ENCODE measurements at regions not wholly inside any gene's neighbourhood (a gene's known extent, or its start where the extent isn't known, plus 50 kb on each side); places are given as distances from the start of the nearest gene placed in this dataset.

- Histone ChIP-seq H4K20me1 (ENCODE audit: insufficient read depth, low read length) (no peaks in the 10 kb centered on the region), H3K79me2 (ENCODE audit: low read length) (no peaks in the 10 kb centered on the region), H3K27me3 (replicated peaks; ENCODE audit: insufficient read depth, low read length) (no peaks in the 10 kb centered on the region), H3K27ac (ENCODE audit: low read length) (no peak overlapping the region), H3K4me2 (ENCODE audit: low read depth, low read length) (no peak overlapping the region), H3K9me2 (replicated peaks; ENCODE audit: insufficient read depth, low read length) (no peaks in the 10 kb centered on the region), H3K4me3 (ENCODE audit: low read length) (no peak overlapping the region), H3K36me3 (replicated peaks; ENCODE audit: insufficient read depth, low read length) (no peaks in the 10 kb centered on the region), H3K4me1 (ENCODE audit: low read length) (no peaks in the 10 kb centered on the region), H2AFZ (ENCODE audit: low read length) (no peak overlapping the region), H3K9me3 (replicated peaks; ENCODE audit: insufficient read depth, low read length) (no peaks in the 10 kb centered on the region), H3F3A (ENCODE audit: insufficient read depth, low read length) (no peaks in the 10 kb centered on the region), H3K9ac (ENCODE audit: low read length) (no peak overlapping the region)
- DNase-seq, result no peak
- TF ChIP-seq EZH2 (optimal IDR thresholded peaks at IDR 0.05; ENCODE audit: low read depth, low read length) (no peak), CTCF (IDR thresholded peaks at IDR 0.05; ENCODE audit: low read length) (no peak), EZH2phosphoT487 (IDR thresholded peaks at IDR 0.05; ENCODE audit: low read length) (no peak)
Measured at GRCh38 chr6:112464901-112465665, 118.0 kb downstream of the RFPL4B start.

- Histone ChIP-seq H3K4me1 (ENCODE audit: low read length) (no peaks in the 10 kb centered on the region), H3K27ac (ENCODE audit: low read length) (no peak overlapping the region), H3K79me2 (ENCODE audit: low read length) (no peaks in the 10 kb centered on the region), H3K27me3 (replicated peaks; ENCODE audit: insufficient read depth, low read length) (no peaks in the 10 kb centered on the region), H3K9me2 (replicated peaks; ENCODE audit: insufficient read depth, low read length) (no peaks in the 10 kb centered on the region), H3F3A (ENCODE audit: insufficient read depth, low read length) (no peaks in the 10 kb centered on the region), H3K9ac (ENCODE audit: low read length) (no peak overlapping the region), H4K20me1 (ENCODE audit: insufficient read depth, low read length) (no peaks in the 10 kb centered on the region), H3K4me2 (ENCODE audit: low read depth, low read length) (no peak overlapping the region), H3K36me3 (replicated peaks; ENCODE audit: insufficient read depth, low read length) (no peaks in the 10 kb centered on the region), H3K4me3 (ENCODE audit: low read length) (no peak overlapping the region), H3K9me3 (replicated peaks; ENCODE audit: insufficient read depth, low read length) (no peaks in the 10 kb centered on the region), H2AFZ (ENCODE audit: low read length) (no peak overlapping the region)
- no peak for DNase-seq
- TF ChIP-seq CTCF (IDR thresholded peaks at IDR 0.05; ENCODE audit: low read length) (no peak), EZH2 (optimal IDR thresholded peaks at IDR 0.05; ENCODE audit: low read depth, low read length) (no peak), EZH2phosphoT487 (IDR thresholded peaks at IDR 0.05; ENCODE audit: low read length) (no peak)
Measured at GRCh38 chr6:112466373-112467151, 119.4 kb downstream of the RFPL4B start.

- H3K27me3 ChIP-seq (replicated peaks; ENCODE audit: insufficient read depth, low read length), result no peaks in the 10 kb centered on the region
- no peaks in the 10 kb centered on the region for H3K9me2 ChIP-seq (replicated peaks; ENCODE audit: insufficient read depth, low read length)
- H3K27ac ChIP-seq (ENCODE audit: low read length), result no peak overlapping the region
- no peaks in the 10 kb centered on the region for H3K9me3 ChIP-seq (replicated peaks; ENCODE audit: insufficient read depth, low read length)
- H3K36me3 ChIP-seq (replicated peaks; ENCODE audit: insufficient read depth, low read length), result no peaks in the 10 kb centered on the region
- no peak overlapping the region for H2AFZ ChIP-seq (ENCODE audit: low read length)
- H3K9ac ChIP-seq (ENCODE audit: low read length), result no peak overlapping the region
- H3K79me2 ChIP-seq (ENCODE audit: low read length), result no peaks in the 10 kb centered on the region
- TF ChIP-seq CTCF (IDR thresholded peaks at IDR 0.05; ENCODE audit: low read length) (no peak), EZH2 (optimal IDR thresholded peaks at IDR 0.05; ENCODE audit: low read depth, low read length) (no peak), EZH2phosphoT487 (IDR thresholded peaks at IDR 0.05; ENCODE audit: low read length) (no peak)
- H3F3A ChIP-seq (ENCODE audit: insufficient read depth, low read length), result no peaks in the 10 kb centered on the region
- DNase-seq, result no peak
- H3K4me2 ChIP-seq (ENCODE audit: low read depth, low read length), result no peak overlapping the region
- H3K4me3 ChIP-seq (ENCODE audit: low read length), result no peak overlapping the region
- H4K20me1 ChIP-seq (ENCODE audit: insufficient read depth, low read length), result no peaks in the 10 kb centered on the region
- H3K4me1 ChIP-seq (ENCODE audit: low read length), result no peaks in the 10 kb centered on the region
Measured at GRCh38 chr6:112468359-112468758, 121.2 kb downstream of the RFPL4B start.

All from MM.1S (cell line).